Breast epithelium (tissue), 3 donors: ENCODE measurements at regions not wholly inside any gene's neighbourhood (a gene's known extent, or its start where the extent isn't known, plus 50 kb on each side); places are given as distances from the start of the nearest gene placed in this dataset.

Experiments used
- POLR2A ChIP-seq: fragments of 450-650 bp; IDR thresholded peaks from one replicate; pipeline ENCODE4 v1.6.1; 2016; ENCODE audit warnings: antibody characterized with exemption, mild to moderate bottlenecking, moderate library complexity
- TF ChIP-seq, protein P1 (sequence below), 3 donors: fragments of 450-650 bp; IDR thresholded peaks; one replicate each; pipeline ENCODE4 v1.5.1; 2016 to 2017; ENCODE audit warnings: antibody characterized with exemption in 3 of 3, mild to moderate bottlenecking in 3 of 3, moderate library complexity in 3 of 3

DNA sequence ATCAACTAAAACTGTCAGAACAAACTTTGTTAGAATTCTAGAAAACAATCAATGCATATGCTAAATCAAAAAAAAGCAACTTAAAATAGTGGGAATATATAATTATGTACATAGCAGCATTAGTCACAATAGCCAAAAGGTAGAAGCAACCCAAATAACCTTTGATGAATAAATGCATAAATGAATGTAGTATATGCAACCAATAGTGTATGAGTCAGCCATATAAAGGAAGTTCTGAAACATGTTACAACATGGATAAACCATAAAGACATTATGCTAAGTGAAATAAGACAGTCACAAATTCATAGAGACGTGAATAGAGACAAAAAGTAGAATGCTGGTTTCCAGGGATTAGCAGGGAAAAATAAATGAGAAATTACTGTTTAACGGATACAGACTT, 762.8 kb upstream of the INTU start:
- no peak for TF ChIP-seq POLR2A
- TF ChIP-seq, protein P1, sequence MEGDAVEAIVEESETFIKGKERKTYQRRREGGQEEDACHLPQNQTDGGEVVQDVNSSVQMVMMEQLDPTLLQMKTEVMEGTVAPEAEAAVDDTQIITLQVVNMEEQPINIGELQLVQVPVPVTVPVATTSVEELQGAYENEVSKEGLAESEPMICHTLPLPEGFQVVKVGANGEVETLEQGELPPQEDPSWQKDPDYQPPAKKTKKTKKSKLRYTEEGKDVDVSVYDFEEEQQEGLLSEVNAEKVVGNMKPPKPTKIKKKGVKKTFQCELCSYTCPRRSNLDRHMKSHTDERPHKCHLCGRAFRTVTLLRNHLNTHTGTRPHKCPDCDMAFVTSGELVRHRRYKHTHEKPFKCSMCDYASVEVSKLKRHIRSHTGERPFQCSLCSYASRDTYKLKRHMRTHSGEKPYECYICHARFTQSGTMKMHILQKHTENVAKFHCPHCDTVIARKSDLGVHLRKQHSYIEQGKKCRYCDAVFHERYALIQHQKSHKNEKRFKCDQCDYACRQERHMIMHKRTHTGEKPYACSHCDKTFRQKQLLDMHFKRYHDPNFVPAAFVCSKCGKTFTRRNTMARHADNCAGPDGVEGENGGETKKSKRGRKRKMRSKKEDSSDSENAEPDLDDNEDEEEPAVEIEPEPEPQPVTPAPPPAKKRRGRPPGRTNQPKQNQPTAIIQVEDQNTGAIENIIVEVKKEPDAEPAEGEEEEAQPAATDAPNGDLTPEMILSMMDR (IDR thresholded peaks at IDR 0.05) = no peak
